Activated CD4-positive, alpha-beta T cell treated with anti-CD3 and anti-CD28 coated beads, Interleukin-2, amount 50 U/mL, for 16 hours (primary cell): ENCODE measurements at regions not wholly inside any gene's neighbourhood (a gene's known extent, or its start where the extent isn't known, plus 50 kb on each side); places are given as distances from the start of the nearest gene placed in this dataset.

Experiments
- DNase-seq: peaks from one replicate; pipeline ENCODE4 v3.0.0-alpha.2; 2020

DNA sequence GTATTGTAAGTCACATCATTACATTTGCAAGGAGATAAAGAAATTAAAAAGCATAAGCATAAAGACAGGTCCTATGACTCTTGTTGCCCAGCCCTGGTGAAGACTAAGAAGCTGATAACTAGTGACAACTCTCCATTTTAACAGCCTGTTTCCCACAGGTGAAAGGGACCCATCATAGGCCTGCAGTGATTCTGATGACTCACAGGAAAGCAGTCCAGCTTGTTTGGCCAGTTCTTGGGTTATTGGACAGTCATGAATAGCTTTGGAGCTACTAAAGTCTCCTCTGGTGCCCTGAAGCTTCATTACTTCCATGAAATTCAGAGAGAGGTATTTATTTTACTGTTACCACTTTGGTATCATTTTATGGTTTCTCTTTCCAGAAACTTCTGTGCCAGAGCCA is 55.5 kb upstream of the DYRK2 start:
- no peak for DNase-seq

DNA sequence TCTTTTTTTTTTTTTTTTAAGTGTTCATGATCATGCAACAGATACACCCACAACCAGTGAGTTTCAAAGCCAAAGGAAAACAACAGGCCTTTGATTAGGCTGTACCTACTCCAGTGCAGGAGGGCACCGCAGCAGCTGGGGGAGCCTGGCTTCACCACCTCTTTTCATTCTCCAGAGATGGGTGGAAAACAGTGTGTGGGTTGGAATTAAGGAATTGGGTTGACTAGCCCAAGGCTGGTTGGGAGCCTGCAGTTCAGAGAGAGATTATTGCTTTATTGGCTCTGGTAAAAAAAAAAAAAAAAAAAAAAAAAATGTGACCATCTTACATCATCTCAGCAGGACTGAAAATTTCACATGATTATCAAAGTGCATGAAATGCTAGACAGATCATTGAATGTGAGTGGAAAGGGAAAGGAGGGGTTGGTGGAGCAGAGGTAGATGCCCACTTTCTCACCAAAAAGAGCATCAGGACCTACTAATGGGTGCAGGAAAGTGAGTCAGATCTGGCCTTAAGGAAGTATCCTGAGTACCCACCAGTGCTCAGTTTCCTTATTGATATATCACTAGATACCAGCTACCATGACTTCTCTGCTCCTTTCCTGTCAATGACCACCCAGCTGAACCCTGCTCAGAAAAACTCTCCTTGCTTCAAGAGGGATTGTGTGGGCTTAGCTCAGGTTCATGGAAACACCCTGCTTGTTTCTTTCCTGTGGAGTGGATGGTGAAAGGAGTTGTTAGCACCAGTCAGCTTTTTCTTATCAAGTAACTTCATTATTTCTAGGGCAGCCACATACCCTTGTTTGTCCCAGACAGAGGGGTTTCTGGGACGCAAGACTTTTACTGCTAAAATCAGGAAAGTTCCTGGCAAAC is 54.8 kb upstream of the DYRK2 start:
- DNase-seq: no peak

DNA sequence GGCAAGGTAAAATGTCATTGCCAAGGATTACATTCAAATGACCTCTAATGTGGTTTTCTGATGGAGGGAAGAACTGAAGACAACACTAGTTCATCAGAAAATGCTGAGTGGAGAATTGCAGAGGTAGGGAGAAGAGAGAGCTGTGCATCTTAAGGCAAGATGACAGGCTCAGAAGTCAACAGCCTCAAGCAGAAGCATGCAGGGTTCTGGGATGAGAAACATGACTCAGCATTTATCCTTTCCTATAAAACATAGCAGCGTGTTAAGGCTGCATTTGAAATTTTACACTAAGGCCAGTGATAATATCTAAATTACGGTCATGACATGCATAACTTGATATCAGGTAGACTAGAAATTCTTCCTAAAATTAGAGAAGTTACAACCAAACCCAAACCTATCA is 53.7 kb upstream of the DYRK2 start:
- no peak for DNase-seq

DNA sequence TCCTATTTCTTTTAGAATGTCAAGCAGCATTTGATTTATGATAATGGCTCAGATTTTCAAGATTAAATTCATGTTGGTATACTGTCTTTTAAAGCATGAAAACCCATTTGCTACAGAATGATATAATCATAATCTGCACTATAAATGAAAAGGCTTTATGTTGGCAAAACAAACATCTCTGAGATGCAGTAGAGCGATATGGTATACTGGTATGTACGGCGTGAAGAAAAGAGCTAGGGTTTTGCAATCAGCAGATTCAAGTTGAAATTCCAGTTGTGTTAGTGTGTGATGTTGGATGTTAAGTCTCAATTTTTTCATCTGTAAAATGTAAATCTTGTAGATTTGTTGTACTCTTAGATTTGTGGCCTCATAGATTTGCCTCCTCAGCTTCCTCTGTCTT is 53.2 kb upstream of the DYRK2 start:
- no peak for DNase-seq

DNA sequence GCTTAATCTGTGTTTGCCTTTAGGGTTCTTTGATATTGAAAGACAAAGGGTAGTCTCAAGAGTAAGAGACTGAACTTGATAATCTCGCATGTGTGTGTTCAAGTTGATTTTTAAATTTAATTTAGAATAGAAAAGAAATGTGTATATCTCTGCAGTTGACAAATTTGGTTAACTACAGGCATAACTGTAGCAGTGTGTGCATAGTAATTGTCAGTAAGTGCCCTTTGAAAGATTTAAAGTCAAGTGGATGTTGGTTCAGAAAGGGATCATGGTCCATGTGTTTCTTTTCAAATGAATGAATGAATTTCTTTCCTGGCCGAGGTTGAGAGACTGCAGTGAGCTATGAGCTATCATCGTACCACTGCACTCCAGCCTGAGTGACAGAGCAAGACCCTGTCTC is 49.9 kb upstream of the DYRK2 start:
- no peak for DNase-seq
